H1 (cell line): ENCODE measurements at regions not wholly inside any gene's neighbourhood (a gene's known extent, or its start where the extent isn't known, plus 50 kb on each side); places are given as distances from the start of the nearest gene placed in this dataset.

Source experiments
- CTCF ChIA-PET: fragments of 300-600 bp; sonication (Branson Sonifier 250); formaldehyde crosslinking; loops from one replicate; lab custom pipeline; 2021; ENCODE audit not compliant: partially characterized antibody; lab: Charles Lee
- POLR2A ChIA-PET: fragments of 300-600 bp; sonication (Branson Sonifier 250); formaldehyde crosslinking; loops from one replicate; lab custom pipeline; 2021; ENCODE audit warnings: inconsistent platforms; ENCODE audit not compliant: partially characterized antibody; lab: Charles Lee
- DNase-seq, 2 experiments: peaks; one replicate each; pipeline versions ENCODE4 v3.0.0 to v3.0.0-alpha.2; 2010 to 2022; ENCODE audit warnings: low spot score in 2 of 2, low read depth in 1 of 2, mixed read lengths in 1 of 2
- FAIRE-seq: peaks from 2 replicates; lab custom pipeline; 2011; peaks lifted over from hg19 to GRCh38; lab: Jason Lieb, UNC
- H2AFZ ChIP-seq: 2 replicates; pipeline ENCODE4 v1.8.1; 2012; ENCODE audit warnings: low read length, inconsistent platforms
- H2AK5ac ChIP-seq: 2 replicates; pipeline ENCODE4 v1.6.1; 2013; ENCODE audit warnings: low read depth, low read length
- H2BK120ac ChIP-seq: replicated peaks from 2 replicates; pipeline ENCODE3; 2013; ENCODE audit warnings: low read depth, low read length, inconsistent platforms
- H2BK12ac ChIP-seq: 2 replicates; pipeline ENCODE4 v1.6.1; 2013; ENCODE audit warnings: low read depth, low read length
- H2BK15ac ChIP-seq: 2 replicates; pipeline ENCODE4 v1.6.1; 2013; ENCODE audit warnings: low read length
- H2BK20ac ChIP-seq: 2 replicates; pipeline ENCODE4 v1.6.1; 2013; ENCODE audit warnings: low read length
- H2BK5ac ChIP-seq: 2 replicates; pipeline ENCODE4 v1.6.1; 2013; ENCODE audit warnings: low read depth, low read length
- H3K14ac ChIP-seq: 2 replicates; pipeline ENCODE4 v1.6.1; 2013; ENCODE audit warnings: inconsistent platforms; ENCODE audit not compliant: insufficient read length
- H3K18ac ChIP-seq: 2 replicates; pipeline ENCODE4 v1.6.1; 2013; ENCODE audit warnings: low read length; ENCODE audit errors: extremely low read depth
- H3K23ac ChIP-seq: 2 replicates; pipeline ENCODE4 v1.6.1; 2013; ENCODE audit warnings: inconsistent platforms; ENCODE audit not compliant: insufficient read length
- H3K23me2 ChIP-seq: 2 replicates; pipeline ENCODE4 v1.6.1; 2013; ENCODE audit warnings: low read depth, low read length
- H3K27ac ChIP-seq: 2 replicates; pipeline ENCODE4 v1.6.1; 2011; ENCODE audit warnings: low read depth, low read length, inconsistent platforms
- H3K27me3 ChIP-seq, 4 experiments: replicated peaks in 1 of 4; 1 replicate in 1 of 4; 2 replicates in 3 of 4; pipeline versions ENCODE4 v1.6.1 to v1.8.1; 2011 to 2013; ENCODE audit warnings: low read length in 3 of 4, mild to moderate bottlenecking in 3 of 4, inconsistent platforms in 2 of 4, mixed read lengths in 2 of 4, moderate library complexity in 1 of 4; ENCODE audit not compliant: control insufficient read depth in 3 of 4, insufficient read depth in 3 of 4; ENCODE audit errors: extremely low read depth in 1 of 4
- H3K36me3 ChIP-seq, 4 experiments: 2 replicates each; pipeline versions ENCODE4 v1.6.1 to v1.8.1; 2011 to 2013; ENCODE audit warnings: mild to moderate bottlenecking in 4 of 4, low read length in 3 of 4, moderate library complexity in 2 of 4, control low read depth in 1 of 4, inconsistent platforms in 1 of 4; ENCODE audit not compliant: insufficient read depth in 4 of 4, control insufficient read depth in 2 of 4
- H3K4ac ChIP-seq: replicated peaks from 2 replicates; pipeline ENCODE3; 2013; ENCODE audit warnings: low read length, low read depth, mixed read lengths, inconsistent platforms; ENCODE audit not compliant: insufficient read length
- H3K4me1 ChIP-seq, 4 experiments: replicated peaks in 1 of 4; 1 replicate in 1 of 4; 2 replicates in 3 of 4; pipeline versions ENCODE4 v1.6.1 to v1.8.1; 2011 to 2013; ENCODE audit warnings: low read length in 3 of 4, inconsistent platforms in 2 of 4, mixed read lengths in 1 of 4; ENCODE audit not compliant: insufficient read depth in 4 of 4, control insufficient read depth in 3 of 4
- H3K4me2 ChIP-seq, 2 experiments: 2 replicates each; pipeline versions ENCODE4 v1.6.1 to v1.8.1; 2011 to 2013; ENCODE audit warnings: low read depth in 2 of 2, low read length in 2 of 2, control low read depth in 1 of 2, inconsistent platforms in 1 of 2, mild to moderate bottlenecking in 1 of 2; ENCODE audit not compliant: insufficient read depth in 1 of 2
- H3K4me3 ChIP-seq, 4 experiments: fragments of 200-600, 300-600 bp in 1 of 4; sonication (generic), shearing (Covaris generic), sonication (Bioruptor Twin) in 1 of 4; 2 replicates each; pipeline versions ENCODE4 v1.5.1 to v1.8.1; 2011 to 2016; ENCODE audit warnings: low read length in 4 of 4, low read depth in 3 of 4, control low read depth in 2 of 4, inconsistent platforms in 2 of 4, mild to moderate bottlenecking in 2 of 4, mixed read lengths in 1 of 4, moderate library complexity in 1 of 4; ENCODE audit not compliant: insufficient read depth in 2 of 4; ENCODE audit errors: extremely low read depth in 1 of 4
- H3K56ac ChIP-seq: replicated peaks from 2 replicates; pipeline ENCODE3; 2013; ENCODE audit warnings: low read depth, mild to moderate bottlenecking, mixed read lengths, low read length, inconsistent platforms; ENCODE audit not compliant: insufficient read length
- H3K79me1 ChIP-seq: 2 replicates; pipeline ENCODE4 v1.6.1; 2013; ENCODE audit warnings: low read depth, low read length, control low read depth
- H3K79me2 ChIP-seq, 2 experiments: 2 replicates each; pipeline versions ENCODE4 v1.6.1 to v1.8.1; 2012 to 2013; ENCODE audit warnings: low read length in 2 of 2, mild to moderate bottlenecking in 2 of 2, inconsistent platforms in 1 of 2; ENCODE audit not compliant: insufficient read depth in 2 of 2, control insufficient read depth in 1 of 2
- H3K9ac ChIP-seq, 4 experiments: replicated peaks in 1 of 4; 1 replicate in 1 of 4; 2 replicates in 3 of 4; pipeline versions ENCODE4 v1.6.1 to v1.8.1; 2011 to 2013; ENCODE audit warnings: low read depth in 3 of 4, low read length in 3 of 4, control low read depth in 2 of 4, mild to moderate bottlenecking in 2 of 4, moderate library complexity in 2 of 4, inconsistent platforms in 1 of 4; ENCODE audit errors: extremely low read depth in 1 of 4
- H3K9me3 ChIP-seq, 2 experiments: 2 replicates each; pipeline versions ENCODE4 v1.6.1 to v1.8.1; 2012 to 2013; ENCODE audit warnings: mild to moderate bottlenecking in 2 of 2, moderate library complexity in 2 of 2, control low read depth in 1 of 2, inconsistent platforms in 1 of 2, low read depth in 1 of 2, low read length in 1 of 2, mixed read lengths in 1 of 2; ENCODE audit not compliant: insufficient read depth in 2 of 2
- H4K20me1 ChIP-seq, 2 experiments: replicated peaks in 1 of 2; 2 replicates each; pipeline versions ENCODE3 to v1.8.1; 2011 to 2013; ENCODE audit warnings: inconsistent platforms in 2 of 2, low read length in 2 of 2, mild to moderate bottlenecking in 1 of 2; ENCODE audit not compliant: insufficient read depth in 2 of 2, control insufficient read depth in 1 of 2
- H4K5ac ChIP-seq: 2 replicates; pipeline ENCODE4 v1.6.1; 2013; ENCODE audit warnings: low read length, low read depth, mixed read lengths, inconsistent platforms; ENCODE audit not compliant: insufficient read length
- H4K8ac ChIP-seq: 2 replicates; pipeline ENCODE4 v1.8.0; 2013; ENCODE audit warnings: mild to moderate bottlenecking, moderate library complexity, low read length, inconsistent platforms; ENCODE audit not compliant: insufficient read depth; ENCODE audit errors: extremely low read depth
- H4K91ac ChIP-seq: replicated peaks from 2 replicates; pipeline ENCODE3; 2013; ENCODE audit warnings: low read length, mixed read lengths, inconsistent platforms; ENCODE audit not compliant: insufficient read length
- CBX8 ChIP-seq: fragments of 300-800, 300-1000 bp; sonication (generic); IDR thresholded peaks from 2 replicates; pipeline ENCODE4 v1.7.1; 2016; ENCODE audit warnings: low read depth, low read length, borderline replicate concordance
- NRF1 ChIP-seq: IDR thresholded peaks from 2 replicates; pipeline ENCODE4 v1.6.1; 2011; ENCODE audit warnings: mild to moderate bottlenecking, low read depth, low read length, improper control_type of control experiment
- POLR2AphosphoS5 ChIP-seq: IDR thresholded peaks from 2 replicates; pipeline ENCODE4 v1.6.1; 2011; ENCODE audit warnings: low read depth, low read length
- SIX5 ChIP-seq: IDR thresholded peaks from 2 replicates; pipeline ENCODE4 v1.6.1; 2011; ENCODE audit warnings: mild to moderate bottlenecking, low read depth, low read length
- TBP ChIP-seq: IDR thresholded peaks from 2 replicates; pipeline ENCODE4 v1.6.1; 2011; ENCODE audit warnings: low read depth, low read length, improper control_type of control experiment
- WGBS, 2 experiments: shearing (Covaris generic) in 1 of 2; methylation state at CpG; one replicate each; pipeline versions ENCODE4 v1.1.6 to v1.1.7; 2013 to 2015; ENCODE audit warnings: low lambda C conversion rate in 2 of 2, mixed read lengths in 2 of 2, inconsistent platforms in 1 of 2, low coverage in 1 of 2, missing lambda C conversion rate in 1 of 2; ENCODE audit not compliant: insufficient replicate concordance in 2 of 2, insufficient coverage in 1 of 2, insufficient read length in 1 of 2; ENCODE audit errors: extremely low coverage in 1 of 2, missing lambda C conversion rate in 1 of 2; 5-methylcytosine and 5-hydroxymethylcytosine counted together

DNA sequence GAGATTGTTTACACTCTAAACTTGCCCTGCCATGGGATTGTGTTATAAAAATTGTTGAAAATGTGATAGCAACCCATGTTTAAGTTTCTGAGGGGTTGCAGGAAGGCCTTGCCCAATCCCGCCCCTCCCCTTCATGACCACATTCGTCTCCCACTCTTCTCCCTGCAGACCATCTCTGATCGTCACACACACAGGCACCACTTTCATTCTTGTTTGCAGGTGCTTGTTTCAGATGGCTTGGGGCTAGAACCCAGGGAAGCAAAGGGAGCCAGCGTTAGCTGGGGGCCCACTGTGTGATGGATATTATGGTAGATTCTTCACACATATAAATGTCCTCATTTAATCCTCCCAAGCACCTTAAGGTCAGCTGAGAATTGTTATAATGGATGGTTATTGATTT, 286.7 kb upstream of the HABP2 start:
- CTCF ChIA-PET, result interaction anchor here (0.9 to 1.1 kb wide), 3 partner anchors 20 to 255 kb away, joined by 3 to 5 read pairs (median 3); no protein-coding TSS in a partner anchor
- FAIRE-seq, result no peak
- 82% methylated on average over 4 of the region's 4 CpGs; no CpG with 5 or more reads in 1 of the 2 experiments for WGBS, 2 experiments

More for the DNA sequence above, 286.7 kb upstream of the HABP2 start:
- no peak overlapping the region for H3K56ac ChIP-seq
- H3K4me3 ChIP-seq, result no peak overlapping the region
- no peak overlapping the region for H2BK5ac ChIP-seq
- POLR2A ChIA-PET, result no interaction called here
- no peak overlapping the region for H4K91ac ChIP-seq
- no peak overlapping the region for H3K14ac ChIP-seq
- no peak overlapping the region for H3K9ac ChIP-seq
- H2BK15ac ChIP-seq, result no peak overlapping the region
- TF ChIP-seq CBX8 (no peak), SIX5 (no peak), POLR2AphosphoS5 (no peak), TBP (no peak), NRF1 (no peak)
- TF ChIP-seq, all 59 proteins: peak for 0
- H2BK20ac ChIP-seq, result no peak overlapping the region
- no peak overlapping the region for H2AK5ac ChIP-seq
- H2BK120ac ChIP-seq, result no peak overlapping the region
- H4K5ac ChIP-seq, result no peak overlapping the region
- H3K9me3 ChIP-seq, result no peaks in the 10 kb centered on the region
- H4K8ac ChIP-seq, result no peak overlapping the region
- no peak overlapping the region for H3K4ac ChIP-seq
- H2AFZ ChIP-seq, result no peak overlapping the region
- no peaks in the 10 kb centered on the region for H3K23me2 ChIP-seq
- no peaks in the 10 kb centered on the region for H3K79me1 ChIP-seq
- no peak overlapping the region for H3K27ac ChIP-seq
- no peaks in the 10 kb centered on the region for H3K79me2 ChIP-seq
- no peak overlapping the region for H2BK12ac ChIP-seq
- H3K4me1 ChIP-seq, result peaks cover 0 to 10% (median 5%) of the 10 kb centered on the region in 4 experiments; a peak in 5 of 7 replicates
- DNase-seq, result no peak
- H4K20me1 ChIP-seq, result no peaks in the 10 kb centered on the region
- no peaks in the 10 kb centered on the region; a peak in 2 of 7 replicates for H3K27me3 ChIP-seq
- H3K23ac ChIP-seq, result no peak overlapping the region
- H3K36me3 ChIP-seq, result no peaks in the 10 kb centered on the region
- H3K4me2 ChIP-seq, result no peak overlapping the region
- no peak overlapping the region for H3K18ac ChIP-seq
